H9 (cell line): ENCODE measurements at regions not wholly inside any gene's neighbourhood (a gene's known extent, or its start where the extent isn't known, plus 50 kb on each side); places are given as distances from the start of the nearest gene placed in this dataset.

Source experiments
- DNase-seq: peaks from one replicate; pipeline ENCODE4 v3.0.0-alpha.2; 2017
- H2AFZ ChIP-seq: one replicate; pipeline ENCODE4 v1.6.1; 2013; ENCODE audit warnings: mild to moderate bottlenecking, low read length, control low read depth, moderate library complexity
- H2AK5ac ChIP-seq: 2 replicates; pipeline ENCODE4 v1.6.1; 2013; ENCODE audit warnings: low read length, control low read depth, mixed read lengths; ENCODE audit not compliant: insufficient read length
- H2BK120ac ChIP-seq: one replicate; pipeline ENCODE4 v1.6.1; 2013; ENCODE audit warnings: low read depth, mild to moderate bottlenecking, low read length, control low read depth, inconsistent platforms; ENCODE audit not compliant: poor library complexity, severe bottlenecking
- H2BK12ac ChIP-seq: 2 replicates; pipeline ENCODE4 v1.6.1; 2013; ENCODE audit warnings: low read length, control low read depth, mixed read lengths, low read depth; ENCODE audit not compliant: insufficient read length
- H2BK15ac ChIP-seq: 2 replicates; pipeline ENCODE4 v1.6.1; 2013; ENCODE audit warnings: low read depth, low read length, control low read depth
- H2BK20ac ChIP-seq: one replicate; pipeline ENCODE4 v1.6.1; 2013; ENCODE audit warnings: low read depth, mild to moderate bottlenecking, low read length, control low read depth, inconsistent platforms; ENCODE audit not compliant: poor library complexity, severe bottlenecking
- H2BK5ac ChIP-seq: 2 replicates; pipeline ENCODE4 v1.6.1; 2013; ENCODE audit warnings: low read length, control low read depth, mixed read lengths; ENCODE audit not compliant: insufficient read length
- H3K14ac ChIP-seq: 2 replicates; pipeline ENCODE4 v1.6.1; 2013; ENCODE audit warnings: low read length, control low read depth; ENCODE audit not compliant: insufficient read depth
- H3K18ac ChIP-seq: 2 replicates; pipeline ENCODE4 v1.6.1; 2013; ENCODE audit warnings: low read depth, mild to moderate bottlenecking, mixed read lengths, low read length, control low read depth; ENCODE audit not compliant: insufficient read length
- H3K23ac ChIP-seq: 2 replicates; pipeline ENCODE4 v1.6.1; 2013; ENCODE audit warnings: low read length, control low read depth, mixed read lengths, low read depth; ENCODE audit not compliant: insufficient read length
- H3K23me2 ChIP-seq: 2 replicates; pipeline ENCODE4 v1.6.1; 2013; ENCODE audit warnings: low read depth, mild to moderate bottlenecking, mixed read lengths, low read length, control low read depth; ENCODE audit not compliant: insufficient read length, poor library complexity, severe bottlenecking
- H3K27ac ChIP-seq: 2 replicates; pipeline ENCODE4 v1.5.1; 2013; ENCODE audit warnings: low read length, control low read depth, mixed read lengths, low read depth; ENCODE audit not compliant: insufficient read length
- H3K27me3 ChIP-seq: 2 replicates; pipeline ENCODE4 v1.6.1; 2013; ENCODE audit warnings: low read length, control low read depth, inconsistent platforms; ENCODE audit not compliant: insufficient read depth
- H3K4ac ChIP-seq: 2 replicates; pipeline ENCODE4 v1.6.1; 2013; ENCODE audit warnings: low read depth, mild to moderate bottlenecking, control low read depth, inconsistent platforms, low read length, moderate library complexity
- H3K4me1 ChIP-seq: 2 replicates; pipeline ENCODE4 v1.6.1; 2013; ENCODE audit warnings: low read length, control low read depth, inconsistent platforms; ENCODE audit not compliant: insufficient read depth
- H3K4me2 ChIP-seq: 2 replicates; pipeline ENCODE4 v1.6.1; 2013; ENCODE audit warnings: low read length, control low read depth, mixed read lengths; ENCODE audit not compliant: insufficient read length, insufficient read depth
- H3K56ac ChIP-seq: 2 replicates; pipeline ENCODE4 v1.6.1; 2013; ENCODE audit warnings: low read depth, mild to moderate bottlenecking, mixed read lengths, low read length, control low read depth; ENCODE audit not compliant: insufficient read length
- H3K79me1 ChIP-seq: 2 replicates; pipeline ENCODE4 v1.6.1; 2013; ENCODE audit warnings: low read depth, mild to moderate bottlenecking, moderate library complexity, low read length, control low read depth, inconsistent platforms; ENCODE audit not compliant: insufficient read depth, poor library complexity, severe bottlenecking
- H3K79me2 ChIP-seq: 2 replicates; pipeline ENCODE4 v1.6.1; 2013; ENCODE audit warnings: low read length, control low read depth, inconsistent platforms; ENCODE audit not compliant: insufficient read depth
- H3K9ac ChIP-seq: 2 replicates; pipeline ENCODE4 v1.6.1; 2013; ENCODE audit warnings: low read length, control low read depth, mixed read lengths; ENCODE audit not compliant: insufficient read length; ENCODE audit errors: extremely low read depth
- H3K9me3 ChIP-seq: one replicate; pipeline ENCODE4 v1.6.1; 2013; ENCODE audit warnings: low read depth, low read length, inconsistent platforms; ENCODE audit not compliant: control insufficient read depth
- H3T11ph ChIP-seq: one replicate; pipeline ENCODE4 v1.6.1; 2013; ENCODE audit warnings: mild to moderate bottlenecking, low read length, control low read depth, inconsistent platforms
- H4K20me1 ChIP-seq: one replicate; pipeline ENCODE4 v1.6.1; 2013; ENCODE audit not compliant: control insufficient read depth, insufficient read length, insufficient read depth
- H4K5ac ChIP-seq: 2 replicates; pipeline ENCODE4 v1.6.1; 2013; ENCODE audit warnings: low read depth, mild to moderate bottlenecking, mixed read lengths, low read length, control low read depth; ENCODE audit not compliant: insufficient read length
- H4K8ac ChIP-seq: replicated peaks from 2 replicates; pipeline ENCODE4 v1.6.1; 2013; ENCODE audit warnings: low read length, control low read depth, mixed read lengths, low read depth; ENCODE audit not compliant: insufficient read length
- H4K91ac ChIP-seq: 2 replicates; pipeline ENCODE4 v1.6.1; 2013; ENCODE audit warnings: low read depth, mild to moderate bottlenecking, moderate library complexity, mixed read lengths, low read length, control low read depth; ENCODE audit not compliant: insufficient read length
- H3K27ac Mint-ChIP-seq, 3 experiments: 2 replicates in 2 of 3; 3 replicates in 1 of 3; pipeline ENCODE4 v1.8.0; 2020 to 2021; ENCODE audit warnings: mixed read lengths in 3 of 3, mild to moderate bottlenecking in 1 of 3, moderate library complexity in 1 of 3
- H3K27me3 Mint-ChIP-seq: 2 replicates; pipeline ENCODE4 v1.8.0; 2021; ENCODE audit warnings: low read depth, mild to moderate bottlenecking, moderate library complexity, mixed read lengths
- H3K36me3 Mint-ChIP-seq, 3 experiments: 2 replicates in 2 of 3; 3 replicates in 1 of 3; pipeline ENCODE4 v1.8.0; 2020 to 2021; ENCODE audit warnings: low read depth in 3 of 3, mixed read lengths in 3 of 3; ENCODE audit not compliant: insufficient read depth in 1 of 3
- H3K4me1 Mint-ChIP-seq, 2 experiments: 2 replicates each; pipeline ENCODE4 v1.8.0; 2020; ENCODE audit warnings: mixed read lengths in 2 of 2
- H3K4me3 Mint-ChIP-seq, 2 experiments: 2 replicates in 1 of 2; 3 replicates in 1 of 2; pipeline ENCODE4 v1.8.0; 2020 to 2021; ENCODE audit warnings: mild to moderate bottlenecking in 2 of 2, mixed read lengths in 2 of 2, moderate library complexity in 1 of 2
- H3K9me3 Mint-ChIP-seq, 2 experiments: 2 replicates in 1 of 2; 3 replicates in 1 of 2; pipeline ENCODE4 v1.8.0; 2020; ENCODE audit warnings: mild to moderate bottlenecking in 2 of 2, mixed read lengths in 2 of 2, moderate library complexity in 1 of 2
- WGBS: extraction: QIAGEN DNeasy Blood & Tissue Kit; methylation state at CpG from one replicate; pipeline ENCODE4 v1.1.7; 2013; ENCODE audit warnings: missing lambda C conversion rate, low lambda C conversion rate, mixed read lengths; ENCODE audit not compliant: insufficient read length; ENCODE audit errors: extremely low coverage; 5-methylcytosine and 5-hydroxymethylcytosine counted together
- TF ChIP-seq, protein P1 (sequence below): fragments of 200-600 bp; sonication (generic); conservative IDR thresholded peaks from 3 replicates; pipeline ENCODE4 v1.8.0; 2021; ENCODE audit warnings: antibody characterized with exemption, mild to moderate bottlenecking

DNA sequence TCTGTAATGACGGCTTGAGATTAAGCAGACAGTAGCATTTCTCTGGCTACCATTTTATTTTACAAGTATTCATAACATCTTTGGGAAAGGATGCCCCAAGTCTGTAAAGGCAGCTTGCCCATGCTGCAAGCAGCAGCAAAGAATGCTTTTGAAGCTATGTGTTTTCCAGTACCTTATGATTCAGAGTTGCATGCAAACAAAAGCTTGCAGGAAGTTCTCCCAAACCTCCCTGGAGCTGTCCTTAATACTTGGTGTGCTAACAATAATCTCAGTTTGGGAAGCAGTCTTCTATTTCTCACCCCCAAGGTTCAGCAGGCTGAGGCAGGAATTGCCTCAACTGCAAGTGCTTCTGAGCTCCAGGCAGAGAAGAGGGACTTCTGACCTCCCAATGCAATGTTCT is 60.8 kb downstream of the CCNA1 start:
- Histone ChIP-seq H3K4ac (no peak overlapping the region), H2AK5ac (no peak overlapping the region), H4K5ac (no peak overlapping the region), H3K79me1 (no peaks in the 10 kb centered on the region), H3K56ac (no peak overlapping the region), H2BK12ac (no peak overlapping the region), H3K23me2 (no peaks in the 10 kb centered on the region), H3K9ac (no peak overlapping the region), H2BK120ac (no peak overlapping the region), H3K14ac (no peak overlapping the region), H4K20me1 (no peaks in the 10 kb centered on the region), H3K4me1 (no peaks in the 10 kb centered on the region), H4K91ac (no peak overlapping the region), H3K27ac (no peak overlapping the region), H3K9me3 (no peaks in the 10 kb centered on the region), H3K27me3 (no peaks in the 10 kb centered on the region), H2BK20ac (no peak overlapping the region), H2BK15ac (no peak overlapping the region), H3K79me2 (no peaks in the 10 kb centered on the region), H3K4me2 (no peak overlapping the region), H2BK5ac (no peak overlapping the region), H3K23ac (no peak overlapping the region), H4K8ac (no peak overlapping the region), H3K18ac (no peak overlapping the region), H2AFZ (no peak overlapping the region), H3T11ph (no peak overlapping the region)
- H3K4me1 Mint-ChIP-seq: peaks cover 0 to 4% of the 10 kb centered on the region in 2 experiments; a peak in 2 of 4 replicates
- no peaks in the 10 kb centered on the region for H3K36me3 Mint-ChIP-seq
- no peak overlapping the region for H3K4me3 Mint-ChIP-seq
- no peak overlapping the region for H3K27ac Mint-ChIP-seq
- no peaks in the 10 kb centered on the region; a peak in 1 of 5 replicates for H3K9me3 Mint-ChIP-seq
- no peak for DNase-seq
- TF ChIP-seq, protein P1, sequence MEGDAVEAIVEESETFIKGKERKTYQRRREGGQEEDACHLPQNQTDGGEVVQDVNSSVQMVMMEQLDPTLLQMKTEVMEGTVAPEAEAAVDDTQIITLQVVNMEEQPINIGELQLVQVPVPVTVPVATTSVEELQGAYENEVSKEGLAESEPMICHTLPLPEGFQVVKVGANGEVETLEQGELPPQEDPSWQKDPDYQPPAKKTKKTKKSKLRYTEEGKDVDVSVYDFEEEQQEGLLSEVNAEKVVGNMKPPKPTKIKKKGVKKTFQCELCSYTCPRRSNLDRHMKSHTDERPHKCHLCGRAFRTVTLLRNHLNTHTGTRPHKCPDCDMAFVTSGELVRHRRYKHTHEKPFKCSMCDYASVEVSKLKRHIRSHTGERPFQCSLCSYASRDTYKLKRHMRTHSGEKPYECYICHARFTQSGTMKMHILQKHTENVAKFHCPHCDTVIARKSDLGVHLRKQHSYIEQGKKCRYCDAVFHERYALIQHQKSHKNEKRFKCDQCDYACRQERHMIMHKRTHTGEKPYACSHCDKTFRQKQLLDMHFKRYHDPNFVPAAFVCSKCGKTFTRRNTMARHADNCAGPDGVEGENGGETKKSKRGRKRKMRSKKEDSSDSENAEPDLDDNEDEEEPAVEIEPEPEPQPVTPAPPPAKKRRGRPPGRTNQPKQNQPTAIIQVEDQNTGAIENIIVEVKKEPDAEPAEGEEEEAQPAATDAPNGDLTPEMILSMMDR: no peak
- no peaks in the 10 kb centered on the region for H3K27me3 Mint-ChIP-seq
- no CpG with 5 or more reads among the region's 1 CpG for WGBS
